Mesothelial cell of epicardium (in vitro differentiated cells): ENCODE measurements at regions not wholly inside any gene's neighbourhood (a gene's known extent, or its start where the extent isn't known, plus 50 kb on each side); places are given as distances from the start of the nearest gene placed in this dataset.

ENCODE experiments used
- DNase-seq, 2 experiments: peaks; one replicate each; pipeline ENCODE4 v3.0.0; 2021; ENCODE audit warnings: low spot score in 2 of 2; ENCODE audit not compliant: unreplicated experiment in 2 of 2
- H3K27ac Mint-ChIP-seq: 2 replicates; pipeline ENCODE4 v1.8.0; 2021; ENCODE audit warnings: mixed read lengths
- H3K27me3 Mint-ChIP-seq: 2 replicates; pipeline ENCODE4 v1.8.0; 2021; ENCODE audit warnings: low read depth, mixed read lengths
- H3K36me3 Mint-ChIP-seq: 2 replicates; pipeline ENCODE4 v1.8.0; 2021; ENCODE audit warnings: mixed read lengths
- H3K4me1 Mint-ChIP-seq: 2 replicates; pipeline ENCODE4 v1.8.0; 2021; ENCODE audit warnings: mixed read lengths
- H3K4me3 Mint-ChIP-seq: 2 replicates; pipeline ENCODE4 v1.8.0; 2021; ENCODE audit warnings: mild to moderate bottlenecking, moderate library complexity, mixed read lengths
- H3K9me3 Mint-ChIP-seq: 2 replicates; pipeline ENCODE4 v1.8.0; 2021; ENCODE audit warnings: mixed read lengths
- TF ChIP-seq, protein P1 (sequence below): fragments of 200-600 bp; sonication (generic); IDR thresholded peaks from one replicate; pipeline ENCODE4 v1.5.0; 2021; ENCODE audit warnings: antibody characterized with exemption; ENCODE audit not compliant: unreplicated experiment

DNA sequence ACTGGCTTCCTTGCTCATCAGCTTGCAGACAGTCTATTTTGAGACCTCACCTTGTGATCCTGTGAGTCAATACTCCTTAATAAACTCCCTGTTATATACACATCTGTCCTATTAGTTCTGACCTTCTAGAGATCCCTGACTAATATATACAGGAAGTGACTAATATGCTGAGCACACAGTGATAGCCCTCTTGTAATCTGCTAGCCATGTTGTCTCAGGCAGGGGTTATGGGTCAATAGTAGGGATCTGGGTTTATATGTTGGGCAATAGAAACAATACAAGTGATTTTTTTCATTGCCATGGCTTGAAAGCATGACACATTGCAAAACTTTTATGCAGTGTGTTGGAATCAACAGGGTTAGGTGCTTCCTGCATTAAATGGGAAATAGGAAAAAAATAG is 562.2 kb downstream of the GALC start:
- Mint-ChIP-seq H3K4me1 (peaks cover 10% of the 10 kb centered on the region), H3K27me3 (no peaks in the 10 kb centered on the region), H3K27ac (no peak overlapping the region), H3K9me3 (peaks cover 7% of the 10 kb centered on the region), H3K4me3 (no peak overlapping the region), H3K36me3 (no peaks in the 10 kb centered on the region)
- DNase-seq: no peak
- TF ChIP-seq, protein P1, sequence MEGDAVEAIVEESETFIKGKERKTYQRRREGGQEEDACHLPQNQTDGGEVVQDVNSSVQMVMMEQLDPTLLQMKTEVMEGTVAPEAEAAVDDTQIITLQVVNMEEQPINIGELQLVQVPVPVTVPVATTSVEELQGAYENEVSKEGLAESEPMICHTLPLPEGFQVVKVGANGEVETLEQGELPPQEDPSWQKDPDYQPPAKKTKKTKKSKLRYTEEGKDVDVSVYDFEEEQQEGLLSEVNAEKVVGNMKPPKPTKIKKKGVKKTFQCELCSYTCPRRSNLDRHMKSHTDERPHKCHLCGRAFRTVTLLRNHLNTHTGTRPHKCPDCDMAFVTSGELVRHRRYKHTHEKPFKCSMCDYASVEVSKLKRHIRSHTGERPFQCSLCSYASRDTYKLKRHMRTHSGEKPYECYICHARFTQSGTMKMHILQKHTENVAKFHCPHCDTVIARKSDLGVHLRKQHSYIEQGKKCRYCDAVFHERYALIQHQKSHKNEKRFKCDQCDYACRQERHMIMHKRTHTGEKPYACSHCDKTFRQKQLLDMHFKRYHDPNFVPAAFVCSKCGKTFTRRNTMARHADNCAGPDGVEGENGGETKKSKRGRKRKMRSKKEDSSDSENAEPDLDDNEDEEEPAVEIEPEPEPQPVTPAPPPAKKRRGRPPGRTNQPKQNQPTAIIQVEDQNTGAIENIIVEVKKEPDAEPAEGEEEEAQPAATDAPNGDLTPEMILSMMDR: no peak

GRCh38 chr14:87430214-87430613 is 562.8 kb downstream of the GALC start:
- no peaks in the 10 kb centered on the region for H3K36me3 Mint-ChIP-seq
- TF ChIP-seq, protein P1: no peak
- H3K27me3 Mint-ChIP-seq: no peaks in the 10 kb centered on the region
- H3K9me3 Mint-ChIP-seq: peaks cover 12% of the 10 kb centered on the region
- H3K4me3 Mint-ChIP-seq: no peak overlapping the region
- no peak overlapping the region for H3K27ac Mint-ChIP-seq
- no peak for DNase-seq
- H3K4me1 Mint-ChIP-seq: peaks cover 7% of the 10 kb centered on the region

GRCh38 chr14:87419925-87420324 is 573.1 kb downstream of the GALC start:
- H3K27me3 Mint-ChIP-seq: no peaks in the 10 kb centered on the region
- TF ChIP-seq, protein P1: no peak
- H3K9me3 Mint-ChIP-seq: peaks cover 31% of the 10 kb centered on the region
- DNase-seq: no peak
- no peak overlapping the region for H3K27ac Mint-ChIP-seq
- H3K4me1 Mint-ChIP-seq: no peaks in the 10 kb centered on the region
- H3K4me3 Mint-ChIP-seq: no peak overlapping the region
- peaks cover 1% of the 10 kb centered on the region for H3K36me3 Mint-ChIP-seq

GRCh38 chr14:87411370-87411769 is 581.6 kb downstream of the GALC start:
- no peaks in the 10 kb centered on the region for H3K36me3 Mint-ChIP-seq
- no peak overlapping the region for H3K4me3 Mint-ChIP-seq
- H3K27me3 Mint-ChIP-seq: no peaks in the 10 kb centered on the region
- no peaks in the 10 kb centered on the region for H3K4me1 Mint-ChIP-seq
- DNase-seq: no peak
- TF ChIP-seq, protein P1: no peak
- H3K27ac Mint-ChIP-seq: no peak overlapping the region
- H3K9me3 Mint-ChIP-seq: no peaks in the 10 kb centered on the region

- no peak overlapping the region for H3K4me3 Mint-ChIP-seq
- no peak for DNase-seq
- no peaks in the 10 kb centered on the region for H3K36me3 Mint-ChIP-seq
These were observed 583.6 kb downstream of the GALC start for GRCh38 chr14:87409393-87409792.

More at GRCh38 chr14:87409393-87409792, 583.6 kb downstream of the GALC start:
- no peaks in the 10 kb centered on the region for H3K27me3 Mint-ChIP-seq
- H3K9me3 Mint-ChIP-seq: peaks cover 2% of the 10 kb centered on the region
- TF ChIP-seq, protein P1: no peak
- H3K27ac Mint-ChIP-seq: no peak overlapping the region
- peaks cover 2% of the 10 kb centered on the region for H3K4me1 Mint-ChIP-seq
